ENCODE measurements at regions not wholly inside any gene's neighbourhood (a gene's known extent, or its start where the extent isn't known, plus 50 kb on each side); places are given as distances from the start of the nearest gene placed in this dataset.

DNA sequence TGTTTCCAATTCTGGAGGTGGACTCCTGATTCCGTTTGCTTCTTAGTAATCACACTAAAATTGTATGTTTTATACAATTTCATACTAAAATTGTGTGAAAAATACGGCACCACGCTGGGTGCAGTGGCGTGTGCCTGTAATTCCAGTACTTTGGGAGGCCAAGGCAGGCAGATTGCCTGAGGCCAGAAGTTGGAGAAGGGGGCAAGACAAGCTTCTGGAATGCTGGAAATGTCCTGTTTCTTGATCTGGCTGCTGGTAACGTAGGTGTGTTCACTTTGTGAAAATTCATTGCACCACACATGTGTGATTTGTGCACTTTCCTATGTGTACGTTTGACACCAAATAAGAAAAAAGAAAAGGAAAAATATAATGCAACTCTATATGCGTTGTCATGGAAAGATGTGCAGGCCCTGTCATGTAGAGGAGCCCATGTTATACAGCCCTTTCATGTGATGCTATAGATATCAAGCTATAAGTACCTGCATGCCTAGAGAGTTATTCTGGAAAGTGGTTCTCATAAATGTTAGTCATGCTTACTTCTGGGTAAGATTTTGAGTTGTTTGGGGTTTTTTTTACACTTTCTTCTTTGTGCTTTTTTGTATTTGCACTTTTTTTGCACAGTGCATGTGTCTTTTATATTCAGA lies 119.9 kb downstream of the TMEM174 start:
- FAIRE-seq (no peak), DNase-seq (ENCODE audit: low spot score) (no peak)

DNA sequence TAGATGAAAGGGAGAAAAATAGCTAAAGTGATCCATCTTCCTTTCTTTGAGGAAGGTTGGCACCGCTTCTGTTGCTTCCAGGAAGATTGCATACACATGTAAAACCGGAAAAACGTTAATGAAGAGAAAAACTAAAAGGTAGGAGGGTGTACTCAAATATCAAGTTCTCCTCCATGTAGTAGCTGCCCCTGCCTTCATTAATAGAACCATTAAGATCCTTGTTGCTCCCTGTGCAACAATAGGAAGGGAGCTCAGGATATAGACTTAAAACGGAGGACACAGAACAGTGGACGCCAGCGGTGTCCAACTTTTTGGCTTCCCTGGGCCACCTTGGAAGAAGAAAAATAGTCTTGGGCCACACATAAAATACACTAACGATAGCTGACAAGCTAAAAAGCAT lies 118.9 kb downstream of the TMEM174 start:
- FAIRE-seq (no peak), DNase-seq (ENCODE audit: low spot score) (no peak)

DNA sequence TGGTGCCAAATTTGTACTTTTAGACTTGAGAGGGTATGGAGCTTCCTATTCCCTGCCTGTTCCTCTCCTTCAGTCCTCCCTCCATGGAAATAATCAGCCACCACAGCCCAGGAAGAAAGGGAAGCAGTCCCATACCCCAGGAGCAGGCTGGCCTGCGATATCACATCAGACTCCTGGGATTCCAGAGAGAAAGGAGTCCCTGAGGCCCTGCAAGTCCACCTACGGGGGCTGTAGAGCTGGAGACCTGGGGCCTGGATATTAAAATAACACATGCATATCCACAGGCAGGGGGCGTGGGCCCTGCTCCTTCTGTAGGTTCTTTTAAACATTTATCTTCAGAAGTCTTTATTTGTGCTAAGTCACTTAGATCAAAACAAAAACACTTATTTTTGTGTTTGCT lies 117.2 kb downstream of the TMEM174 start:
- DNase-seq (ENCODE audit: low spot score) (no peak), FAIRE-seq (no peak)

DNA sequence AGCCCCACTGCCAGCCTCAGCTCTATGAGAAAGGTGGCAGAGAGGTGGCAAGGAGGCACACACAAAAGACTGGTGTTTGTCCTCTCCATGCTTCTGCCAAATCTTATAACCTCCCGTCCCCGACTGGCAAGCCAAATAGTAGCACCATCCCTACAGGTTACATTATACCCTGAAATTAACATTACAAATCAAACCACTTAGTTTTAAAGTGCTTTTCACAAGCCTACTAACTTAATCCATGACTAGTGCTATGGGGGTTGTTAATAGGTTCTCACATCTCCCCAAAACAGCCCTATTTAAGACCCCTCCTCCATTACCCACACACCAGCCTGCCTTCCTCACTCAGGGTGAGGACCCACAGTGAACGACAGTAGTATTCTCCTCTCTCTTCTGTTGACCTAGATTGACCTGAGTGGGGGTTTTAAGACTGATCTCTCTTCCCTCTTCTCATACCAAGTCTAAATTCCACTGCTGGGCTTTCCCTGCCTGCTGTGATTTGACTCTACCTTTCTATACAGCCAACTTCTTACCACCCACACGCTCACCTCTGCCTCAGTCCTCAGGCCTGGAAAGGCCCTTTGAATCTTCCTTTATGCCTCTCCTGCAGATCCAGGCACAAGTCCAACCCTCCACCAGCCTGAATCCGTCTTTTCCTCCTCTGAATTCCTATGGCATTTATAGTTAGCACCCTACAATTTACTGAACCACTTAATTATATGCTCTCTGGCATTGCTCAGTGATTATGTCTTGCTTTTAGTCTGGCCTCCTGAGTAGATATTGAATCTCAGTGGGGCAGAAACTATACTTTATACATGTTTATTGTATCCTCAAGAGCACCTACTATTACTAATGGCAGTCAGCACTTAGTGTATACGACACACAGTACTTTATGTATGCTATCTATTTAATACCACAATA lies 116.1 kb downstream of the TMEM174 start:
- no peak for FAIRE-seq
- DNase-seq (ENCODE audit: low spot score), result no peak

DNA sequence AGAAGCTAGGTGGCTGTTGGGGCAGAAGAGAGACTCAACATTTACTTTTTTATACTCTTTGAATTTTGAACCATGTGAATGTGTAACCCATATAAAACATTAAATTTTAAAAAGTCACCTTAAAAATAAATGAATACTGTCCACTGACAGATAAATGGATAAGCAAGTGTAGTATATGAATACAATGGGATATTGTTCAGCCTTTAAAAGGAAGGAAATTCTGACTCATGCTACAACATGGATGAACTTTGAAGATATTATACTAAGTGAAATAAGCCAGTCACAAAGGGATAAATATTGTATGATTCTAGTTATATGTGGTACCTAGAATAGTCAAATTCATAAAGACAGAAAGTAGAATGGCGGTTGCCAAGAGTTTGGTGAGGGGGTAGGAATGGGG lies 113.9 kb downstream of the TMEM174 start:
- FAIRE-seq, result no peak

DNA sequence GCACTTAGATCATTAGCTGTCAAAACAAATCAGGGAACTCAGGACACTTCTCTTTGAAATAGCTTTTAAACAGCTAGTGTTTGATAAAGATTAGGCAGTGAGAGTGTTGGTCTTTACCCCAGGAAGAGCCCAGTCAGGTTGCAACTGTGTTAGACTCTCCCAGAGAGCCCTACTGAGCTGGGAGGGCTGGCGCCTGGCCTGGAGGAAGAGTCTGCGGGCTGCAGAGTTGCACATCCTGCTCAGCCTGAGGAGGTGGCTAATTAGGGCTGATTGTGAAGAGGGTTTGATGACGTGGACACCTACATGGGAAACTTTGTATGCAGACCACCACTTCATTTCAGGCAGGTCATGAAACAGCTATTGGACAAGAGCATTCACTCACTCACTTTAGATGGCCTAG lies 112.0 kb downstream of the TMEM174 start:
- DNase-seq (ENCODE audit: low spot score), result no peak
- FAIRE-seq, result no peak

More for the DNA sequence above, 113.9 kb downstream of the TMEM174 start:
- no peak for DNase-seq (ENCODE audit: low spot score)

DNA sequence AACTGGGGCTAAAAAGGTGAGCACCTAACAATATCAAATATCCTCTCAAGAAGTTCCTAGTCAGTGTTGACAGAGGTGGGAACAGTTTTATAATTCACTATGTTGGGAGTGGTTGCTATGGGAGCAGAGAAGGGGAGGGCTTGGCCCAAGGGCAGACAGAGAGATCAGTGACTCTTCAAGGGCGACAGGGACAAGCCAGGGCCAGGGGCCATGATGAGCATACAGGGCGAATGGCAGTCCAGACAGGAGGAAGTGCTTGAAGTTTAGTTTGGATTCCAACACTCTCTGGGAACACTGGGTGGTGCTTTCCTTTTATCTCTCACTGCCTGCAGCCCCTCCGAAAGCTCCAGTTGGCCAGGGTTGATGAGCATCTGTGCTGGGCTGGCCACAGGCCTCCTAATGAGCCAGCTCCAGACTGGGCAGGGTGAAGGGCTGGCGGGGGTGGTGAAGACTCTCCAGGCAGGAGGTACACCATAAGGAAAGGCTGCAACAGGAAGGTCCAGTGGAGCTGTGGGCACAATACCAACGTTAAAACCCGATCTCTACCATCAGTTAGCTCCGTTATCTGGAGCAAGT lies 111.3 kb downstream of the TMEM174 start:
- no peak for DNase-seq (ENCODE audit: low spot score)
- no peak for FAIRE-seq

DNA sequence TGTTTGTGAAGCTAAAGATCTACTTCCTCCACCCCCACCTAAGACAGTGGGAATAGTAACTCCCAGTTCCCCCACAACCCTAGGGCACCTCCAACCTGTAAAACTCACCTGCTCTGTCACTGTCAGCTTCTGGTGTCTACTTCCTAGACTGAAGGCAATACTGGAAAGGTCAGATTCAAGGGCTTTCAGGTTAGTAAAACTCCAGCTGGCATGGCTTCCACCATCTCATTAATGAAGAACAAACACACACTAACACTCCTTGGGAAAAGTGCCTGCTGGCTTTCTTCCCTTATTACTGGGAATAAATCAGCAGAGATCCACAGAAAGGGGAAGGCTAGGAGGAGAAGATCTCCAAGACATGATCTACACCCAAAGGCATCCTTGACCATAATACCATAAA lies 109.9 kb downstream of the TMEM174 start:
- FAIRE-seq, result no peak
- no peak for DNase-seq (ENCODE audit: low spot score)

DNA sequence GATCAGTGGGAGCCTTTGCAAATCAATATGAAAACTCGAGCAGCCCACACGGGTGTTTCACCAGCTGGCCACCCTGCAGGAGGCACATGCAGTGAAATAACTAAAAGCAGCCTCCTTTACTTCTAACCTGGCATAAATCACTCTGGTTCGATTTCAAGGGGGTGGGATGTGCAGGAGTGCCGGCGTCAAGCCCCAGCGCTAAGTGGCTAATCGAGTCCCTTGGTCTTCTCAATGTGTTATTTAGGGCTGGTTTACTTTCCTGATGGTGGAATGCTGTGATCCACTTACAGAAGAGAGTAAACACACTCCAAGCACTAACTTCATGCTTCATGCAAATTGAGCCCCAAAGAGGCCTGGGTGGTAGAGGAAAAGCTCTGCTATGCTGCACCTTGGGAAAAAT lies 109.4 kb downstream of the TMEM174 start:
- FAIRE-seq, result no peak
- DNase-seq (ENCODE audit: low spot score), result no peak

DNA sequence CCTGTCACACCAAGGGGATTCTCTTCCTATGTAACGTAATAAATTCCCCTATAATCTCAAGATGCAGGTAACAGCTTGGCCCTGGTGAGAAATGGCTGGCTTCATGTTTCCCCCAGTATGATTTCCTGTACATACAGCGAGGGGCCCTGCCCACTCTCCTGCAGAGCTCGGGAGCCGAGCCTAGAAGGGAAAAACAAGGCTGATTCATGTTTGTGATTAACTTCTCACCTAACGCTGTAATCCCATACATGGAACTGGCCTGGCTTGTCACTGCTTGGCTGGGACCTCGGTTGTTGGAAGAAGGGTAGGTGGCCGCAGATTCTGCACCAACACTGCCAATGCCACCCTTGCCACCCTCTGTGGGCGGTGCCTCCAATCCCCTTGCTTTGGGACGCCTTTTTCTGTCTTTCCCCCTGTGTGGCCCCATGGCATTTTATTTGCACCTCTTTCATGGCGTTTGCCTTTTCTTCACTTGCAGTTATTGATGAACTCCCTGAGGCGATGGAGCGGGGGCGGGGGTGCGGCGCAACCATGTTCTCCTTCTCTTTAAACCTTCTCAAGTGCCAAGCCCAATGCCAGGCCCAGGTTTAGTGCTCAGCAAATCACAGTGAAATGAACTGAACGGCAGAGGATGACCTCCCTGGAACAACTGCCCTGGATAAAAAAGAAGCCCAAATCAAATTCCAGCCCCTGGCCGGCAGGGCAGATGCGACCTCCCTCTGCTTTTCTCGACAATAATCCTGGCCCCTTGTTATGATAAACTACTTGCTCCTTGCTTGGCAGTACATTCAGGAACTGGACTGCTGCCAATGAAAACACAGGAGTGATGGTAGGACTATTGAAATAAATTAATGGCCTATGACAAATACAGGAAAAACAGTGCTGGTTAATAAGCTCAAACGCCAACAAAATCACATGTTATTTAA lies 108.1 kb downstream of the TMEM174 start:
- FAIRE-seq (no peak), DNase-seq (ENCODE audit: low spot score) (peak; percentile 46)

DNA sequence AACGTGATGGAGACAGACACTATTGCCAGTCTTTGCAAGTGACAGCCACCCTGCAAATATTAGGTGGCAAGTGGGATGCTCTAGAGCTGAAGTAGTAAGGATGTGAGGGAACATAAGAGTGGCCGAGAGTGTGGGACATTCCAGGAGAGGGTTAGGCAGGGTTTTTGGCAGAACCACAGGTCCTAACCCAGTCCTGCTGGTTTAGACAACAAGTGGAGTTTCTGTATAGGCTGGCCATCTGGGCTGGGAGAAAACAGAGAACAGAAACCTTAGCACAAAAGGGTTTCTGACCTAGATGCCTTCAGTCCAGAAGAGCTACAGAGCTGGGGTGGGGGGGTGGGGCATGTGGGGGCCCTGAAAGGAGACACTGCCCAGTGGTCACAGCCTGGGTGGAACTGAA lies 107.4 kb downstream of the TMEM174 start:
- FAIRE-seq, result no peak
- DNase-seq (ENCODE audit: low spot score), result no peak

DNA sequence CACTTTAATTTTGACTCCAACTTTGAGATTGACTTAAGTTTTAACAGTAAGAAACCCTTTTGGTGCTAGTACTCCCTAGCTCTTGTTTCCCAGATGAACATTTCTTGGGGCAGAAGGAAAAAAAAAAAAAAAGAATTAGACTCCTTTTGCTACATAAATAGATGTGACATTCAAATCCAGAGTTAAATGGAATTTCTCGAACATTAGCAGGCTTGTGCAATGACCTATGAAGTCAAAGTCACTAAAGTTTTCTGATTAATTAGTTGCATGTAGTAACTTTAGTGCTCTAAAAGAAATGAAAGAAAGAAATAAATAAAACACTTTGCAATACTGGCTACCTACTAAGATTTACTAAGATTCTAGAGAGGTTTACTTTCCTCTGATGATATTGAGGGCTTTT lies 106.8 kb downstream of the TMEM174 start:
- FAIRE-seq, result no peak
- no peak for DNase-seq (ENCODE audit: low spot score)

DNA sequence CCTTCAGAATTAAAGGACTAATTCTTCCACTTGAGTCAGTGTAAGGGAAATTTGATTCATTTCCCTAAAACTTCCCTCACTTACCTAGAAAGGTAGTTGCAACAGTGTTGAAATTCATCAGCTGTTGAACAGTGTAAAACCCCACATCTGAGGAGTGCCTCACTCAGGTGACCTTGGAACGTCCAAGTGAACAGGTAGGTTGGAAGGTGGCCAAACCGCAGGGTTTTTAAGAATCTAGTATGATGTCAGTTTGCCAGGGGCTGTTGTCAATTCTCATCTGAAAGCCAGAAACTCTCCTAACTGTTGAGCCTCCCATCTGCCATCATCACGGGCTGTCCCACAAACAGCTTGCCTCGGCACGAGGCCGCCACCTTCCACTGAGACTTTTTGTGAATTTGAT lies 105.7 kb downstream of the TMEM174 start:
- FAIRE-seq (no peak), DNase-seq (ENCODE audit: low spot score) (no peak)

DNA sequence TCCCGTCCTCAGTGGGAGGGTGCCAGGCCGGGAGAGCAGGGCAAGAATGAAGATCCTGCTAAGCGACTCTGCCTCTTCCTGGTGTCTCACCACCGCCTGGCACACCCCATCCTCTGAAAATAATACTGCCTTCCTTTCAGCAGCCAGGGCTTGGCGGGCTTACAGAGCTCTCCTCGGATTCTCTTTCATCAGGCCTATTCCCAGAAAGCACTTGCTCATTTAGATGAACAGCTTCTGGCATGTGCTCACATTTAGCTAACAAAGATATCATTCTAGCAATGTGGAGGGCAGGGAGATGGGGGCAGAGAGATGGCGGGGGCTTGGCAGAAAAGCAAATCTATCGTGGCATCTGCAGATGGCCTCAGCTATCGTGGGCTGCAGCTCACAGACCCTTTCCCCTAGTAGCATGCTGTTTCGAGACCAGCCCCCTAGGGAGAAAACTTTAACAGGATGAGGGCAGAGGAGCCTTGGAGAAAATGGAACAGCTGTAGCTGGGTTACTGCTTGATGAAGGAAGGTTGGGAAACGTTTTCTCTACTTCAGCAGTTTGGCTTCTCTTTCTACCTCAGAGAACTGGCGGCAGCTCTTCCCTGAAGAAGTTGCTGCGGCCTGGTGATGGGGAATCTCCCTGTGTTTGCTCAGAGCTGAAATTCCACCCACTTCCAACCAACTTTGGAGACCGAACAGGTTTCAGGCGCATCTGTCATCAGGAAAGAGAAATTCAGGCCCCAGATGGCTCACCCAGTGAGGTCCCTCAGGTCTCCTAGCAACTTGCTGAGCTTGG lies 102.1 kb downstream of the TMEM174 start:
- no peak for FAIRE-seq
- DNase-seq (ENCODE audit: low spot score), result no peak

DNA sequence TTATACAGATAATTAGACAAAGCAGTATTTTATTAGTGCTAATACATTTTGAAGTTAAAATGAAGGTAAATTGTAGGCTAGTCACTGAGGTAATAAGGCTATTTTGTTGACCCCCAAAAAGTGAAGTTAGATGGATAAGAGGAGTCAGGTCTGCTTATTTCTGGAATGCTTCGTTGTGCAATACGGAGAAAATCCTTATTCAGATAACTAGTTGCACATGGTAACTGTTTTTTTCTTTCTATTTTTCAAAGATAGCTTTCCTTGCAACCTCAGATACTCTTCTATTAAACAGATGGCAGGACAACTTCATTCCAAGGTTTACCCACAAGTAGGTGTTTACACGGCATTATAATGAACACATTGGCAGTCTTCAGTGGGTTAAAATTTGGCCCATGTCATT lies 101.1 kb downstream of the TMEM174 start:
- FAIRE-seq (no peak), DNase-seq (ENCODE audit: low spot score) (no peak)

DNA sequence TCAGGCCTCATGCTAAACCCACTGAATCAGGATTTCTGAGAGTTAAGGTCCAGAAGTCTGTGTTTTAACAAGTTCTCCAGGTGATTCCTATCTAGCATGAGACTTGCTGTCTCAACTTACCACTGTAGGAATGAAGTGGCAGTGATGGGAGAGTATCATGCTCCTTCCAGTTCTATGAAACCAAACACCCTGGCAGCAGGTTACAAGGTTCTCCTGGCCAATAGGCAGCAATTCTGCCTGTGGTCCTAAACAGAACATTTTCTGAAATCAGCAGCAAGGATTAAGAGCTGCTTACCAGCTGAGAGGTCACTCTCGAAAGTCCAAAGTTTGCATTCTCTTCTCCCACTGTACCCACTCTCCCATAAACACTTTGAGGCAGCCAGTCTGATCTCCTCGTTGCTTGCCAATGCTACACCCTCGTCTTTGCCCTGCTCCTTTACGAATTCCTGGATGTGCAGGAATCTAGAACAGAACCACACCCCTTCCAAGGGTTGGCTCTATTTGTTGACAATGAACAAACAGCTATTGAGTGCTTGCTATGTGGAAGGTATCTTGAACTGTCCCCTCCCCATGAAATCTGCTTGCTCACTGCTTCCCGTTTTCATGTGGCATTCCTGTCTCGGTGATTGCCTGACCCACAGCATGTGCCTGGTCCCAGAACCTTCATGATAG lies 100.5 kb downstream of the TMEM174 start:
- no peak for DNase-seq (ENCODE audit: low spot score)
- no peak for FAIRE-seq

DNA sequence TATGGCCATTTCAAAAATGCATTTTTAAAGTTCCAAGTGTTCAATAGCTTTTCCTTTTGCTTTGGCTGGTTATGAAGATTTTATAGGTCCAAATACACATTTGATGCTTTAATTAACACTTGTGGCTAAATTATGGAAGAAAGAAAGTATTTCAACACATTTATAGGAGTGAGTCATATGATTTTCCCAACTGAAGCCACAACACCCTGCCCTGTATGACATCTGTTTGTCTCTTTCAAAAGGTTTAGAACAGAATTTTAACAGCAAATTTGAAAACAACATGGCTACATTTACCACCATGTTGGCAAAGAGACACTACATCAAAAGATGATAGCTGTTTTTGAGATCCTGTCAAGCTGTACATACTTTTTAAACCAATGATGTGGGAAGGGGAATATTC lies 99.4 kb downstream of the TMEM174 start:
- no peak for DNase-seq (ENCODE audit: low spot score)

DNA sequence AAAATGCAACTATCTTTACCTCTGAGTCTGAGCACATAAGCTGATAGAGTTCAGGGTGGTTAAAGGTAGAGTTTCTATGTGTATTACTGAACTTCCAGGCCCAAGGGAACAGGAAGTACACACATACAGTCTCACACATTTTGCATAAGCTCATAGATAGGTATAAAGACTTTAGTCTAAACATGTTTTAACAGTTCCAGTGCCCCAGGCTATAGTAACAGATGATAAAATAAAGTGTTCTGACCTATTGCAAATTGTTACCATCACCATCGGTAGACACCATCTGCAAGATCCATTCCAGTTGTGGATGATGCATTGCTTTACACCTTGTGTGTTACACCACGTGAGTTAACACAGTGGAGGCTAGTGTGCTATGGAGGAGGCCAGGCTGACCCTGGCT lies 95.8 kb downstream of the TMEM174 start:
- FAIRE-seq (peak; percentile 23), DNase-seq (ENCODE audit: low spot score) (no peak)

More for the DNA sequence above, 99.4 kb downstream of the TMEM174 start:
- no peak for FAIRE-seq

DNA sequence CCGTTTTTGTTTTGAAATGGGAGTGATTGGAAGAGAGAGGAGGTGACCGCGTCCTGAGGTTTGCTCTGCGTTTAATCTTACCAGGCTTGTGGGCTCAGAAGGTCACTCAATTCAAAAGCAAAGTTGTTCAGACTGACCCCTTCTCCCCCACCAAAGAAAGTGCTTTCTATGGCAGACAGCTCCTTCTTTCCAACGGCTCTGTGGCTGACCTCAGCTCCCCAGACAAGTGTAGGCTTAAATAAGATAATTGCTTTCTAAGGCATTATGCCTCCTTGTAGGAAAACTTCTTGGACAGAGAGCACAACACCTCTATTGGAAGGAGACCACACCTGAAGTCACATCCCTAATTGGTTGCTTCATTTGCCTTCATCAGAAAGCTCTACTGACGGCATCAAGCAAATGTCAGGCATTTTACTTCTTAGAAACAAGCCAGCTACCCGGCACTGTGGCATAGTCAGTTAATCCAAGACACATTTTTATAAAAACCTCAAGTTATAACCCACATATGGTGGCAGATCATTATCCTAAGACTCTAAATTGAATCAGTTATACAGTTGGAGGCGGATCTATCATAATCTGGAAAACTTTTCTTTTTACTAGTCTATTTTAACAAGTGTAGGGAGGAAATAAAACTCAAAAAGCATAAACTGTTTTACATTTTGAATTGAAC lies 94.9 kb downstream of the TMEM174 start:
- DNase-seq (ENCODE audit: low spot score) (no peak), FAIRE-seq (no peak)
